ENCODE measurements at regions not wholly inside any gene's neighbourhood (a gene's known extent, or its start where the extent isn't known, plus 50 kb on each side); places are given as distances from the start of the nearest gene placed in this dataset.

DNA sequence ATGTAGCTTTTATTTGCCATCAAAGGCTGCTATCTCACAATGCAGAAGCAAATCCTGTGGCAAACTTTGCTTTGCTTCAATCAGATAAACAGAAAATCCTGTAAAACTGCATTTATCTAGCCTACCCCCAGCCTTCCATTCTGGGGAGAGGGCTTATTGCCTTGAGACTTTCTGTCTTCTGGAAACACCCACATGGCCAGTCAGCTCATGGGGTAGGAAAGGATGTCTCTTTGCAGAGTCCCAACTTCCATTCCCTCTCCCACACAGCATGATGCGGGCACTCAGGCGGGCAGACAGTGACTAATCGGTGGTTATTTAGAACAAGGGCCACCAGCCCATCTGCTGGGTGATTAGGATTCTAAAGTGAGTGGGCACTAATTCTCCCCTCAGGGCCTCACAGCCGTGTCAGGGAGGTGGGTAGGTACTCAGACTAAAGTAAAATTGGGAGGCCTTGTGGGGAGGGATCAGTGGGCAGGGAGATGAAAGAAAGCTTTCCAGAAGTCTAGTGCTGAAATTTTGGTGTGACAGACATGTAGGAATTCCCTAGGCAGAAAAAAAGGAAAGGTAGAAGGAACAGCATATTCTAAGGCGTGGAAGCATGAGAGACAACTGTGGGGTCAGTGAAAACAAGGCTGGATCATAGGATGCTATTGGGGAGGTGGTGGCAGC lies 720.5 kb downstream of the VRK1 start:
- TF ChIP-seq, protein P1, sequence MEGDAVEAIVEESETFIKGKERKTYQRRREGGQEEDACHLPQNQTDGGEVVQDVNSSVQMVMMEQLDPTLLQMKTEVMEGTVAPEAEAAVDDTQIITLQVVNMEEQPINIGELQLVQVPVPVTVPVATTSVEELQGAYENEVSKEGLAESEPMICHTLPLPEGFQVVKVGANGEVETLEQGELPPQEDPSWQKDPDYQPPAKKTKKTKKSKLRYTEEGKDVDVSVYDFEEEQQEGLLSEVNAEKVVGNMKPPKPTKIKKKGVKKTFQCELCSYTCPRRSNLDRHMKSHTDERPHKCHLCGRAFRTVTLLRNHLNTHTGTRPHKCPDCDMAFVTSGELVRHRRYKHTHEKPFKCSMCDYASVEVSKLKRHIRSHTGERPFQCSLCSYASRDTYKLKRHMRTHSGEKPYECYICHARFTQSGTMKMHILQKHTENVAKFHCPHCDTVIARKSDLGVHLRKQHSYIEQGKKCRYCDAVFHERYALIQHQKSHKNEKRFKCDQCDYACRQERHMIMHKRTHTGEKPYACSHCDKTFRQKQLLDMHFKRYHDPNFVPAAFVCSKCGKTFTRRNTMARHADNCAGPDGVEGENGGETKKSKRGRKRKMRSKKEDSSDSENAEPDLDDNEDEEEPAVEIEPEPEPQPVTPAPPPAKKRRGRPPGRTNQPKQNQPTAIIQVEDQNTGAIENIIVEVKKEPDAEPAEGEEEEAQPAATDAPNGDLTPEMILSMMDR (conservative IDR thresholded peaks at IDR 0.05; ENCODE audit: control insufficient read depth, insufficient read depth, low read depth, low read length), result no peak
- no peak for DNase-seq (ENCODE audit: low read depth)
- H3K4me3 ChIP-seq (ENCODE audit: control insufficient read depth, low read depth, low read length), result no peak overlapping the region

DNA sequence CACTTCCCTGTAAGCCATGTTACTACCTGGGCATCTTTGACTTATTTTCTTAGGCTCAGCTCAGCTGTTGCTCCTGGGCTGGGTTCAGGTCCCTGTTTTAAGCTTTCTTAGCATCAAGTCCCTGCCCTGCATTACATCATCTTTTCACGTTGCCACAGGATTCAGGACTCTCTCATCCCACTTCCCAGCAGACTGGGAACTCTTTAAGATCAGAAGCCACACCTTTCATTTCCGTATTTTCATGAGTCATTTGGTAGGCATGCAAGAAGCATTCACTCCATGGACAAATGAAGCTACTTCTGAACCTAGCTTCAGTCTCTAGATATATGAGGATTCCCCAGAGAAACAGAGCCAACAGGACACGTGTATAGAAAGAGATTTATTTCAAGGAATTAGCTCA lies 726.8 kb downstream of the VRK1 start:
- no peak for DNase-seq (ENCODE audit: low read depth)
- no peak overlapping the region for H3K4me3 ChIP-seq (ENCODE audit: control insufficient read depth, low read depth, low read length)

DNA sequence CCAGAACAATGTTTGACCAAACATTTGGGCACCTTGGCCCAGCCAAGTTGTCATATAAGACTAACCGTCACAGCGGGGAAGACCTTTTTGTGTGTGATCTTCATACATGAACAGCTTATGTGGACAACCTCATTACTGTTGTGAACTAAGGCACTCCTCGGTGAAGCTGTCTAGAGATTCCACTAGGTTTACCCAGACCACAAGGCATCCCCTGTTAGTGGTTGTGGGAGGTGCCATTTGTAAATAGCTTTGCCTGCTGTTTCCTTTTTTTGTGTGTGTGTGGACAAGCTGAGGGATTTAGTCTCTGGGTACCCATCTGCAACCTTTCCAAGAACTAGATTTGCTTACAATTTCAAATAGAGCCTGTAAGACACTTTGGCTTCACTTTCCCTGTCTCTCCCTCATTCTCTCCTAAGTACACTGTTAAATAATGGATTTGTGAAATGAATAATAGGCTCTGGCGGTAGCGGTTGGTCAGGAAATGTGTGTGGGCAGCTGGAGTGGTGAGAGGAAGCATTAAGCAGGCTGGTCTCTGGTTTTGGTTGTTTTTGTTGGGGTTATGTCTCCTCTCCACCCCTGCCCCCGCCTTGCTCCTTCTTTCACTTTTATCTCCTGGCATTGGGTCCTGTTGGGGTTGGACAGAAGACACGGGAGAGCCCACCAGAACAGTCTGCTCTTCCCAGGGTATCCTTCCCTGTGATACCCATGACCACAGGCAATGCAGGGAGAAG lies 727.6 kb downstream of the VRK1 start:
- no peak overlapping the region for H3K4me3 ChIP-seq (ENCODE audit: control insufficient read depth, low read depth, low read length)
- no peak for DNase-seq (ENCODE audit: low read depth)
- TF ChIP-seq, protein P1 (conservative IDR thresholded peaks at IDR 0.05; ENCODE audit: control insufficient read depth, insufficient read depth, low read depth, low read length), result no peak

More for the DNA sequence above, 726.8 kb downstream of the VRK1 start:
- TF ChIP-seq, protein P1 (conservative IDR thresholded peaks at IDR 0.05; ENCODE audit: control insufficient read depth, insufficient read depth, low read depth, low read length), result no peak

GRCh38 chr14:97527993-97528392 lies 730.8 kb downstream of the VRK1 start:
- TF ChIP-seq, protein P1 (conservative IDR thresholded peaks at IDR 0.05; ENCODE audit: control insufficient read depth, insufficient read depth, low read depth, low read length), result no peak
- no peak for DNase-seq (ENCODE audit: low read depth)
- H3K4me3 ChIP-seq (ENCODE audit: control insufficient read depth, low read depth, low read length), result no peak overlapping the region

GRCh38 chr14:97532052-97532451 lies 734.9 kb downstream of the VRK1 start:
- TF ChIP-seq, protein P1 (conservative IDR thresholded peaks at IDR 0.05; ENCODE audit: control insufficient read depth, insufficient read depth, low read depth, low read length), result no peak
- no peak for DNase-seq (ENCODE audit: low read depth)
- H3K4me3 ChIP-seq (ENCODE audit: control insufficient read depth, low read depth, low read length), result no peak overlapping the region

DNA sequence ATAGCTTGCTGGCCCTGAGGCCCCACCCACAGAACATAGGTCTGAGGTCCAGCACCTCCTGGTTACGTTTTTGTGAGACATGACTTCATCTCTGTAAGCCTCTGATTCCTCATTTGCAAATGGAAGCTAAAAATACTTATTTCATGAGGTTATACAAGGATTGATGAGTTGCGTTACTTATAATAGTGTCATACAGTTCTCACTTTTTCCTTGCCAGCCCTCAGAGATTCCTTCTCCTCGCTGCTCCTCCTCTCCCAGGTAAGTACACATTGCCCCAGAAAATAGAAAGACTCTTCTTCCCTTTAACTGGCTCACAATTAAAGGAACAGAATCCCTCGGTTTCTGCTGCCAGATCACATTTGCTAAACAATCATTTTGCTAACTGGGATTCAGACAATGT lies 739.2 kb downstream of the VRK1 start:
- no peak overlapping the region for H3K4me3 ChIP-seq (ENCODE audit: control insufficient read depth, low read depth, low read length)
- no peak for DNase-seq (ENCODE audit: low read depth)
- TF ChIP-seq, protein P1 (conservative IDR thresholded peaks at IDR 0.05; ENCODE audit: control insufficient read depth, insufficient read depth, low read depth, low read length), result no peak

Data from fibroblast of mammary gland (primary cell).